ENCODE measurements at regions not wholly inside any gene's neighbourhood (a gene's known extent, or its start where the extent isn't known, plus 50 kb on each side); places are given as distances from the start of the nearest gene placed in this dataset.

- TF ChIP-seq, protein P1, sequence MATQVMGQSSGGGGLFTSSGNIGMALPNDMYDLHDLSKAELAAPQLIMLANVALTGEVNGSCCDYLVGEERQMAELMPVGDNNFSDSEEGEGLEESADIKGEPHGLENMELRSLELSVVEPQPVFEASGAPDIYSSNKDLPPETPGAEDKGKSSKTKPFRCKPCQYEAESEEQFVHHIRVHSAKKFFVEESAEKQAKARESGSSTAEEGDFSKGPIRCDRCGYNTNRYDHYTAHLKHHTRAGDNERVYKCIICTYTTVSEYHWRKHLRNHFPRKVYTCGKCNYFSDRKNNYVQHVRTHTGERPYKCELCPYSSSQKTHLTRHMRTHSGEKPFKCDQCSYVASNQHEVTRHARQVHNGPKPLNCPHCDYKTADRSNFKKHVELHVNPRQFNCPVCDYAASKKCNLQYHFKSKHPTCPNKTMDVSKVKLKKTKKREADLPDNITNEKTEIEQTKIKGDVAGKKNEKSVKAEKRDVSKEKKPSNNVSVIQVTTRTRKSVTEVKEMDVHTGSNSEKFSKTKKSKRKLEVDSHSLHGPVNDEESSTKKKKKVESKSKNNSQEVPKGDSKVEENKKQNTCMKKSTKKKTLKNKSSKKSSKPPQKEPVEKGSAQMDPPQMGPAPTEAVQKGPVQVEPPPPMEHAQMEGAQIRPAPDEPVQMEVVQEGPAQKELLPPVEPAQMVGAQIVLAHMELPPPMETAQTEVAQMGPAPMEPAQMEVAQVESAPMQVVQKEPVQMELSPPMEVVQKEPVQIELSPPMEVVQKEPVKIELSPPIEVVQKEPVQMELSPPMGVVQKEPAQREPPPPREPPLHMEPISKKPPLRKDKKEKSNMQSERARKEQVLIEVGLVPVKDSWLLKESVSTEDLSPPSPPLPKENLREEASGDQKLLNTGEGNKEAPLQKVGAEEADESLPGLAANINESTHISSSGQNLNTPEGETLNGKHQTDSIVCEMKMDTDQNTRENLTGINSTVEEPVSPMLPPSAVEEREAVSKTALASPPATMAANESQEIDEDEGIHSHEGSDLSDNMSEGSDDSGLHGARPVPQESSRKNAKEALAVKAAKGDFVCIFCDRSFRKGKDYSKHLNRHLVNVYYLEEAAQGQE (IDR thresholded peaks at IDR 0.05; ENCODE audit: insufficient read depth in 1 of 2, low read depth in 2 of 2, low read length in 2 of 2), result no peak
- TF ChIP-seq FOXP2 (optimal IDR thresholded peaks at IDR 0.05; ENCODE audit: borderline replicate concordance, extremely low read depth, extremely low read length, insufficient read depth), result no peak
Observed at GRCh38 chr18:47531717-47532116, 280.3 kb upstream of the SKOR2 start.

Measured in PFSK-1 (cell line).